ENCODE measurements at regions not wholly inside any gene's neighbourhood (a gene's known extent, or its start where the extent isn't known, plus 50 kb on each side); places are given as distances from the start of the nearest gene placed in this dataset.

GRCh38 chr5:3179220-3179619 lies 416.4 kb upstream of the IRX1 start:
- TF ChIP-seq EZH2 (IDR thresholded peaks at IDR 0.05; ENCODE audit: insufficient read depth, poor library complexity, severe bottlenecking) (no peak), EZH2phosphoT487 (IDR thresholded peaks at IDR 0.05; ENCODE audit: insufficient read depth, low read depth) (no peak)

Data from GM23248 (cell line).